Hepatocyte (in vitro differentiated cells): ENCODE measurements at regions not wholly inside any gene's neighbourhood (a gene's known extent, or its start where the extent isn't known, plus 50 kb on each side); places are given as distances from the start of the nearest gene placed in this dataset.

ENCODE experiments used
- EZH2 ChIP-seq: fragments of 200-600 bp; sonication (generic); IDR thresholded peaks from 2 replicates; pipeline ENCODE4 v1.6.1; 2016; ENCODE audit warnings: antibody characterized with exemption, mild to moderate bottlenecking, borderline replicate concordance
- EZH2phosphoT487 ChIP-seq: fragments of 200-600 bp; sonication (generic); IDR thresholded peaks from one replicate; pipeline ENCODE4 v1.6.1; 2018; ENCODE audit warnings: antibody characterized with exemption, mild to moderate bottlenecking, low read depth, moderate library complexity; ENCODE audit not compliant: unreplicated experiment, severe bottlenecking
- TF ChIP-seq, protein P1 (sequence below): fragments of 200-600 bp; sonication (generic); IDR thresholded peaks from 2 replicates; pipeline ENCODE4 v1.5.1; 2016; ENCODE audit warnings: antibody characterized with exemption, mild to moderate bottlenecking; ENCODE audit not compliant: poor library complexity

DNA sequence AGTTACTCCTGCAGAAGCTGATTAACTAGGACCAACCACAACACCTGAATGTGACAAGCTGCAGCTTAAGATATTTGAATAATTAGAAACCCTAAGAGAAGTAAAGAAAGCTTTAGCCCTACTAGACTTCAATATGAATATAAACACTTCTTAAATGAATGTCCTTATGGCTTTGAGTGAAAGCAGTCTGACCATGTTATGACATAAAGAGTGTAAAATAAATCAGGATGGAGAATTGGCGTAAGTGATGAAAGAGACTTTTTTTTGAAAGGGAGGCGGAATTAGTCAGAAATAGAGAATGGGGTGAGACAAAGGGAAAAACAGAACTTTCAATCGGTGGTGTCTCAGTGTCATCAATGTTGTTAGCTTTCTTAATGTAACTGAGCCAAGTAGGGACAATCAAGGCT lies 117.2 kb upstream of the MAGEB16 start:
- TF ChIP-seq, protein P1, sequence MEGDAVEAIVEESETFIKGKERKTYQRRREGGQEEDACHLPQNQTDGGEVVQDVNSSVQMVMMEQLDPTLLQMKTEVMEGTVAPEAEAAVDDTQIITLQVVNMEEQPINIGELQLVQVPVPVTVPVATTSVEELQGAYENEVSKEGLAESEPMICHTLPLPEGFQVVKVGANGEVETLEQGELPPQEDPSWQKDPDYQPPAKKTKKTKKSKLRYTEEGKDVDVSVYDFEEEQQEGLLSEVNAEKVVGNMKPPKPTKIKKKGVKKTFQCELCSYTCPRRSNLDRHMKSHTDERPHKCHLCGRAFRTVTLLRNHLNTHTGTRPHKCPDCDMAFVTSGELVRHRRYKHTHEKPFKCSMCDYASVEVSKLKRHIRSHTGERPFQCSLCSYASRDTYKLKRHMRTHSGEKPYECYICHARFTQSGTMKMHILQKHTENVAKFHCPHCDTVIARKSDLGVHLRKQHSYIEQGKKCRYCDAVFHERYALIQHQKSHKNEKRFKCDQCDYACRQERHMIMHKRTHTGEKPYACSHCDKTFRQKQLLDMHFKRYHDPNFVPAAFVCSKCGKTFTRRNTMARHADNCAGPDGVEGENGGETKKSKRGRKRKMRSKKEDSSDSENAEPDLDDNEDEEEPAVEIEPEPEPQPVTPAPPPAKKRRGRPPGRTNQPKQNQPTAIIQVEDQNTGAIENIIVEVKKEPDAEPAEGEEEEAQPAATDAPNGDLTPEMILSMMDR: no peak
- no peak for TF ChIP-seq EZH2
- no peak for TF ChIP-seq EZH2phosphoT487
